ENCODE measurements at regions not wholly inside any gene's neighbourhood (a gene's known extent, or its start where the extent isn't known, plus 50 kb on each side); places are given as distances from the start of the nearest gene placed in this dataset.

DNA sequence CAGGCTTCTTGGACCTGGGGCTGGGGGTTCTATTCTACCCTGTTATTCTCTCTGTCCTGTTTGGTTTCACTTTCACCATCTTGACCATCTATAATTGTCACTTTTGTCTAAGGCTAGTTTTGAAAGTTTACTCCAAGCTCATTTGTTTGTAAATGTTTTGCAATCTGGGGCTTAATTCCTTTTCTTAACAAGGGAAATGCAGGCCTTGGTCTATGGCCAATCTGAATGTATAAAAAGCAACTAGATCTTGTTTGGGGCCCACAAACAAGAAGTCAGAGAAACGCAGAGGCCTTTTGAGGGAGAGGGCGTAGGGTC is 86.3 kb upstream of the PREP start:
- no peak overlapping the region for H3K27ac ChIP-seq (ENCODE audit: low read length in 2 of 2)
- TF ChIP-seq, protein P1, sequence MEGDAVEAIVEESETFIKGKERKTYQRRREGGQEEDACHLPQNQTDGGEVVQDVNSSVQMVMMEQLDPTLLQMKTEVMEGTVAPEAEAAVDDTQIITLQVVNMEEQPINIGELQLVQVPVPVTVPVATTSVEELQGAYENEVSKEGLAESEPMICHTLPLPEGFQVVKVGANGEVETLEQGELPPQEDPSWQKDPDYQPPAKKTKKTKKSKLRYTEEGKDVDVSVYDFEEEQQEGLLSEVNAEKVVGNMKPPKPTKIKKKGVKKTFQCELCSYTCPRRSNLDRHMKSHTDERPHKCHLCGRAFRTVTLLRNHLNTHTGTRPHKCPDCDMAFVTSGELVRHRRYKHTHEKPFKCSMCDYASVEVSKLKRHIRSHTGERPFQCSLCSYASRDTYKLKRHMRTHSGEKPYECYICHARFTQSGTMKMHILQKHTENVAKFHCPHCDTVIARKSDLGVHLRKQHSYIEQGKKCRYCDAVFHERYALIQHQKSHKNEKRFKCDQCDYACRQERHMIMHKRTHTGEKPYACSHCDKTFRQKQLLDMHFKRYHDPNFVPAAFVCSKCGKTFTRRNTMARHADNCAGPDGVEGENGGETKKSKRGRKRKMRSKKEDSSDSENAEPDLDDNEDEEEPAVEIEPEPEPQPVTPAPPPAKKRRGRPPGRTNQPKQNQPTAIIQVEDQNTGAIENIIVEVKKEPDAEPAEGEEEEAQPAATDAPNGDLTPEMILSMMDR (IDR thresholded peaks at IDR 0.05) = no peak
- TF ChIP-seq EZH2 (IDR thresholded peaks at IDR 0.05; ENCODE audit: borderline replicate concordance, insufficient read depth, low read depth, low read length, poor library complexity, severe bottlenecking) = no peak
- no peak overlapping the region for H2AFZ ChIP-seq (ENCODE audit: insufficient read depth, low read depth, low read length, poor library complexity, severe bottlenecking)
- H3K9me3 Mint-ChIP-seq (ENCODE audit: insufficient read depth) = no peaks in the 10 kb centered on the region
- no peak for ATAC-seq (ENCODE audit: low read depth)
- peaks cover 6% of the 10 kb centered on the region for H3K27me3 Mint-ChIP-seq
- H3K4me3 ChIP-seq (ENCODE audit: control extremely low read depth in 1 of 5, extremely low read depth in 1 of 5, insufficient read depth in 1 of 5, low read depth in 2 of 5, low read length in 4 of 5) = no peak overlapping the region
- H3K4me1 Mint-ChIP-seq = peaks cover 5% of the 10 kb centered on the region
- H3K4me1 ChIP-seq (ENCODE audit: control insufficient read depth in 2 of 2, insufficient read depth in 2 of 2, low read length in 2 of 2) = no peaks in the 10 kb centered on the region
- H3K4me3 Mint-ChIP-seq = no peak overlapping the region
- H3K4me2 ChIP-seq (replicated peaks; ENCODE audit: low read depth, low read length, poor library complexity, severe bottlenecking) = no peak overlapping the region
- no CpG with 5 or more reads among the region's 2 CpGs for WGBS (ENCODE audit: insufficient coverage)
- no peaks in the 10 kb centered on the region for H3K27me3 ChIP-seq (replicated peaks in 1 of 4; ENCODE audit: control extremely low read depth in 1 of 4, control insufficient read depth in 3 of 4, insufficient read depth in 4 of 4, low read length in 3 of 4)
- intact Hi-C loops (cut with micrococcal nuclease) = loop anchor here (10.0 kb wide), 1 partner anchor 596 kb away; the partner anchor contains the start of gene PRDM1
- H4K20me1 ChIP-seq (ENCODE audit: control insufficient read depth, insufficient read depth, low read length, poor library complexity, severe bottlenecking) = no peaks in the 10 kb centered on the region
- ChIA-PET POLR2A (no interaction called here), CTCF (no interaction called here)
- no peak for DNase-seq
- no peak overlapping the region for H3K9ac ChIP-seq (ENCODE audit: low read length)
- no peaks in the 10 kb centered on the region for H3K36me3 ChIP-seq (replicated peaks in 1 of 2; ENCODE audit: control extremely low read depth in 1 of 2, control insufficient read depth in 1 of 2, extremely low read depth in 1 of 2, insufficient read depth in 2 of 2, low read length in 1 of 2)
- no peaks in the 10 kb centered on the region for H3K79me2 ChIP-seq (ENCODE audit: control insufficient read depth, insufficient read depth, low read length)
- H3K27ac Mint-ChIP-seq = no peak overlapping the region
- H3K9me3 ChIP-seq (ENCODE audit: control extremely low read depth in 1 of 3, control insufficient read depth in 2 of 3, insufficient read depth in 1 of 3, low read length in 2 of 3) = no peaks in the 10 kb centered on the region

DNA sequence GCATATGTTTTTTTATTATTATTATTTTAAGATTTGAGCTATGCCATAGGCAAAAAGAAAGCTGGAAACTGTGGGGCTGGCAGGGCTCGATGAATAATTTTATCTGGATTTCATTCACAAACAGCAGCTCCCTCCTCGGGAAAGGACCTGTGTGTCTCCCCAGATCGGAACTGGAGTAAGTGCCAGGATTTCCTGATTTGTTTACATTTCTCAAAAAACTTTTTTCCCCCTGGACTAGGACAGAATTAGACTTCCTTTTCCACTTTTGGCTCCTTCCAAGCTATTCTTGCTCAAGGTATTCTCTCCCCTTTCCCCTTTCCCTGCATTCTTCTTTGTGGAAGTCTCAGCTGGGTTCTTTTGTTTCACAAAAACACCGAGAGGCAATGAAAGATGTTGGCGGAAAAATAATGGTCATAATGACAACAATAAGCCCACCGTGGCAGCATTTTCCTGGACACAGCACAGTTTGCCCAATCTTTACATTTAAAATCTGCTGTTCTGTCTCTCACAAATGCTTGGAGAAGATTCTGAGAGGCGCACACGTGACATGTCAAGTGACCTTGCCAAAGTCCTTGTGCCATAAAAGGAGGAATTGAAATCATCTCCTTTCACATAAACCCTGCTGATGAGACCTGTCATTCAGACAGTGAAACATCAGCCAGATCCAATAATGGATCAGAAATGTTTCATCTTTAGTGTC is 85.8 kb upstream of the PREP start:
- H3K4me3 Mint-ChIP-seq = no peak overlapping the region
- Histone ChIP-seq H4K20me1 (ENCODE audit: control insufficient read depth, insufficient read depth, low read length, poor library complexity, severe bottlenecking) (no peaks in the 10 kb centered on the region), H3K79me2 (ENCODE audit: control insufficient read depth, insufficient read depth, low read length) (no peaks in the 10 kb centered on the region), H3K4me3 (ENCODE audit: control extremely low read depth in 1 of 5, extremely low read depth in 1 of 5, insufficient read depth in 1 of 5, low read depth in 2 of 5, low read length in 4 of 5) (no peak overlapping the region), H3K9ac (ENCODE audit: low read length) (no peak overlapping the region), H2AFZ (ENCODE audit: insufficient read depth, low read depth, low read length, poor library complexity, severe bottlenecking) (no peak overlapping the region), H3K4me1 (ENCODE audit: control insufficient read depth in 2 of 2, insufficient read depth in 2 of 2, low read length in 2 of 2) (no peaks in the 10 kb centered on the region), H3K4me2 (replicated peaks; ENCODE audit: low read depth, low read length, poor library complexity, severe bottlenecking) (no peak overlapping the region), H3K27ac (ENCODE audit: low read length in 2 of 2) (no peak overlapping the region), H3K36me3 (replicated peaks in 1 of 2; ENCODE audit: control extremely low read depth in 1 of 2, control insufficient read depth in 1 of 2, extremely low read depth in 1 of 2, insufficient read depth in 2 of 2, low read length in 1 of 2) (no peaks in the 10 kb centered on the region), H3K27me3 (replicated peaks in 1 of 4; ENCODE audit: control extremely low read depth in 1 of 4, control insufficient read depth in 3 of 4, insufficient read depth in 4 of 4, low read length in 3 of 4) (no peaks in the 10 kb centered on the region), H3K9me3 (ENCODE audit: control extremely low read depth in 1 of 3, control insufficient read depth in 2 of 3, insufficient read depth in 1 of 3, low read length in 2 of 3) (no peaks in the 10 kb centered on the region)
- ATAC-seq (ENCODE audit: low read depth) (no peak), DNase-seq (no peak)
- no peaks in the 10 kb centered on the region for H3K9me3 Mint-ChIP-seq (ENCODE audit: insufficient read depth)
- POLR2A ChIA-PET = no interaction called here
- CTCF ChIA-PET = no interaction called here
- intact Hi-C loops (cut with micrococcal nuclease) = loop anchor here (10.0 kb wide), 1 partner anchor 596 kb away; the partner anchor contains the start of gene PRDM1
- TF ChIP-seq EZH2 (IDR thresholded peaks at IDR 0.05; ENCODE audit: borderline replicate concordance, insufficient read depth, low read depth, low read length, poor library complexity, severe bottlenecking) = no peak
- TF ChIP-seq, protein P1 (IDR thresholded peaks at IDR 0.05) = no peak
- no peak overlapping the region for H3K27ac Mint-ChIP-seq
- H3K27me3 Mint-ChIP-seq = peaks cover 6% of the 10 kb centered on the region
- peaks cover 5% of the 10 kb centered on the region for H3K4me1 Mint-ChIP-seq
- 91% methylated on average over 7 of the region's 8 CpGs for WGBS (ENCODE audit: insufficient coverage)
